Neural progenitor cell (in vitro differentiated cells): ENCODE measurements at regions not wholly inside any gene's neighbourhood (a gene's known extent, or its start where the extent isn't known, plus 50 kb on each side); places are given as distances from the start of the nearest gene placed in this dataset.

Experiments
- DNase-seq: peaks from one replicate; pipeline ENCODE4 v3.0.0-alpha.2; 2016; ENCODE audit warnings: low spot score
- H2AFZ ChIP-seq: fragments of 200-600 bp; sonication (generic); replicated peaks from 2 replicates; pipeline ENCODE4 v1.6.1; 2016; ENCODE audit warnings: antibody characterized with exemption
- H3F3A ChIP-seq: fragments of 200-600 bp; sonication (generic); 2 replicates; pipeline ENCODE4 v1.6.1; 2016; ENCODE audit warnings: antibody characterized with exemption, low read depth
- H3K27ac ChIP-seq: fragments of 200-600 bp; sonication (generic); 2 replicates; pipeline ENCODE4 v1.5.1; 2016; ENCODE audit warnings: mild to moderate bottlenecking
- H3K27me3 ChIP-seq: fragments of 200-600 bp; sonication (generic); 2 replicates; pipeline ENCODE4 v1.6.1; 2016; ENCODE audit warnings: mild to moderate bottlenecking, moderate library complexity
- H3K36me3 ChIP-seq: fragments of 200-600 bp; sonication (generic); 2 replicates; pipeline ENCODE4 v1.5.1; 2016
- H3K4me1 ChIP-seq: fragments of 200-600 bp; sonication (generic); 2 replicates; pipeline ENCODE4 v1.6.1; 2016; ENCODE audit warnings: mixed run types
- H3K4me2 ChIP-seq: fragments of 200-600 bp; sonication (generic); 2 replicates; pipeline ENCODE4 v1.6.1; 2016
- H3K4me3 ChIP-seq: fragments of 200-600 bp; sonication (generic); 2 replicates; pipeline ENCODE4 v1.5.1; 2016
- H3K79me2 ChIP-seq: fragments of 200-600 bp; sonication (generic); 2 replicates; pipeline ENCODE4 v1.6.1; 2016; ENCODE audit warnings: low read depth
- H3K9ac ChIP-seq: fragments of 200-600 bp; sonication (generic); 2 replicates; pipeline ENCODE4 v1.6.1; 2016
- H3K9me3 ChIP-seq: fragments of 200-600 bp; sonication (generic); 2 replicates; pipeline ENCODE4 v1.5.1; 2016; ENCODE audit warnings: low read depth
- H4K20me1 ChIP-seq: fragments of 200-600 bp; sonication (generic); 2 replicates; pipeline ENCODE4 v1.6.1; 2016; ENCODE audit warnings: low read depth
- H3K27ac Mint-ChIP-seq: 3 replicates; pipeline ENCODE4 v1.8.0; 2021; ENCODE audit warnings: mixed read lengths
- H3K27me3 Mint-ChIP-seq: 2 replicates; pipeline ENCODE4 v1.8.0; 2022; ENCODE audit warnings: low read depth, mild to moderate bottlenecking, inconsistent platforms, moderate library complexity, mixed read lengths; ENCODE audit not compliant: insufficient read depth
- H3K36me3 Mint-ChIP-seq: 3 replicates; pipeline ENCODE4 v1.8.0; 2021; ENCODE audit warnings: mixed read lengths
- H3K4me1 Mint-ChIP-seq: 3 replicates; pipeline ENCODE4 v1.8.0; 2021; ENCODE audit warnings: mixed read lengths
- H3K4me3 Mint-ChIP-seq: 3 replicates; pipeline ENCODE4 v1.8.0; 2021; ENCODE audit warnings: mild to moderate bottlenecking, moderate library complexity, mixed read lengths
- H3K9me3 Mint-ChIP-seq: 3 replicates; pipeline ENCODE4 v1.8.0; 2020; ENCODE audit warnings: mixed read lengths
- CTCF ChIP-seq: fragments of 200-600 bp; sonication (generic); IDR thresholded peaks from 2 replicates; pipeline ENCODE4 v1.5.1; 2017; ENCODE audit warnings: antibody characterized with exemption, mild to moderate bottlenecking
- EZH2 ChIP-seq: fragments of 200-600 bp; sonication (generic); IDR thresholded peaks from 2 replicates; pipeline ENCODE4 v1.6.1; 2017; ENCODE audit warnings: antibody characterized with exemption, mild to moderate bottlenecking, moderate library complexity
- EZH2phosphoT487 ChIP-seq: fragments of 200-600 bp; sonication (generic); IDR thresholded peaks from 2 replicates; pipeline ENCODE4 v1.6.1; 2017; ENCODE audit warnings: antibody characterized with exemption

GRCh38 chr13:51162701-51163100, 51.6 kb upstream of the C13orf42 start:
- Histone ChIP-seq H3K27ac (no peak overlapping the region), H3K4me1 (peaks cover 6% of the 10 kb centered on the region), H3K4me2 (no peak overlapping the region), H3K9ac (no peak overlapping the region), H3K27me3 (no peaks in the 10 kb centered on the region), H3K4me3 (no peak overlapping the region), H3K36me3 (no peaks in the 10 kb centered on the region), H4K20me1 (no peaks in the 10 kb centered on the region), H3K9me3 (no peaks in the 10 kb centered on the region), H3K79me2 (no peaks in the 10 kb centered on the region), H2AFZ (no peak overlapping the region), H3F3A (peaks cover under 1% of the 10 kb centered on the region)
- Mint-ChIP-seq H3K4me3 (no peak overlapping the region), H3K9me3 (no peaks in the 10 kb centered on the region), H3K27ac (no peak overlapping the region), H3K36me3 (no peaks in the 10 kb centered on the region), H3K27me3 (peaks cover 3% of the 10 kb centered on the region), H3K4me1 (peaks cover 4% of the 10 kb centered on the region)
- no peak for DNase-seq
- TF ChIP-seq EZH2: no peak
- TF ChIP-seq EZH2phosphoT487: no peak
- TF ChIP-seq CTCF: no peak
